ENCODE measurements at regions not wholly inside any gene's neighbourhood (a gene's known extent, or its start where the extent isn't known, plus 50 kb on each side); places are given as distances from the start of the nearest gene placed in this dataset.
A peak's percentile ranks its signal among the peaks of the same experiment; 100 is the strongest.
"Not testable (repeated sequence)": the region's sequence is repeated elsewhere in the genome, so short reads cannot be mapped to it uniquely, and the experiment has no call there.

GRCh38 chr12:131322460-131322859 is 368.8 kb downstream of the ADGRD1 start:
- no CpG with 5 or more reads among the region's 3 CpGs for WGBS (ENCODE audit: insufficient coverage)
- H3K36me3 ChIP-seq (ENCODE audit: control insufficient read depth, insufficient read depth, low read length); DNase-seq (ENCODE audit: low read depth in 4 of 6, low spot score in 6 of 6); H3K27me3 ChIP-seq (ENCODE audit: control insufficient read depth, insufficient read depth, low read length); H3K4me1 ChIP-seq (ENCODE audit: control insufficient read depth, insufficient read depth, low read length); H3K9me3 ChIP-seq (ENCODE audit: control insufficient read depth, insufficient read depth, low read length); H3K4me3 ChIP-seq (ENCODE audit: low read depth, low read length); H3K27ac ChIP-seq (ENCODE audit: low read depth, low read length): not testable (repeated sequence)

DNA sequence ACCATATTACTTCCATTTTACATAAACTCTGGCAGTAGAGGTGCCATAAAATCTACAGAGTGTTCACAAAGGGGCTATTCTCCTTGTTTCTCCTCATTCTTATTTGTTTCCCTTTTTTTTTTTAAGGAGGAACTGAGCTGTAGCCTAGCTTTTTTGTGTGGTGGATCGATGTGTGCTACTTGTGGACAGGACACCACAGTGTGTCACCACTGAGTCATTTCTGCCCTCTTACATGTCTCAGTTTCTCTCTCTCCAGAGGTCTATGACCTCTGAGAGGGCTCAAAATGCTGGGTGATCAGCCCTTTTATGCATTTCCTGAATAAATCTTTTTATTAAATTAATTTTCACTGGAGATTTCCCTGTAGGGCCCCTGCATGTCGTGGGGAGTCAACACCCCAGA is 370.2 kb downstream of the ADGRD1 start:
- DNase-seq (ENCODE audit: low read depth in 4 of 6, low spot score in 6 of 6), result peak in 1 of 6 donors; percentile 33
- H3K4me3 ChIP-seq (ENCODE audit: low read depth, low read length), result no peak overlapping the region
- no peaks in the 10 kb centered on the region for H3K27me3 ChIP-seq (ENCODE audit: control insufficient read depth, insufficient read depth, low read length)
- H3K4me1 ChIP-seq (ENCODE audit: control insufficient read depth, insufficient read depth, low read length), result peaks cover 10% of the 10 kb centered on the region
- 67% methylated on average over 1 of the region's 2 CpGs for WGBS (ENCODE audit: insufficient coverage)
- no peaks in the 10 kb centered on the region for H3K9me3 ChIP-seq (ENCODE audit: control insufficient read depth, insufficient read depth, low read length)
- H3K36me3 ChIP-seq (ENCODE audit: control insufficient read depth, insufficient read depth, low read length), result no peaks in the 10 kb centered on the region
- H3K27ac ChIP-seq (ENCODE audit: low read depth, low read length), result no peak overlapping the region

- Histone ChIP-seq H3K4me3 (ENCODE audit: low read depth, low read length) (no peak overlapping the region), H3K9me3 (ENCODE audit: control insufficient read depth, insufficient read depth, low read length) (no peaks in the 10 kb centered on the region), H3K4me1 (ENCODE audit: control insufficient read depth, insufficient read depth, low read length) (peaks cover 10% of the 10 kb centered on the region), H3K27me3 (ENCODE audit: control insufficient read depth, insufficient read depth, low read length) (no peaks in the 10 kb centered on the region), H3K36me3 (ENCODE audit: control insufficient read depth, insufficient read depth, low read length) (no peaks in the 10 kb centered on the region), H3K27ac (ENCODE audit: low read depth, low read length) (no peak overlapping the region)
- DNase-seq (ENCODE audit: low read depth in 4 of 6, low spot score in 6 of 6), result peak in 2 of 6 donors; percentile 29 to 80
- 82% methylated on average over 15 of the region's 25 CpGs for WGBS (ENCODE audit: insufficient coverage)
Observed at GRCh38 chr12:131327521-131328488, 374.1 kb downstream of the ADGRD1 start.

GRCh38 chr12:131328861-131329845 is 375.4 kb downstream of the ADGRD1 start:
- WGBS (ENCODE audit: insufficient coverage), result 100% methylated on average over 5 of the region's 28 CpGs
- H3K27me3 ChIP-seq (ENCODE audit: control insufficient read depth, insufficient read depth, low read length); H3K9me3 ChIP-seq (ENCODE audit: control insufficient read depth, insufficient read depth, low read length); DNase-seq (ENCODE audit: low read depth in 4 of 6, low spot score in 6 of 6); H3K4me1 ChIP-seq (ENCODE audit: control insufficient read depth, insufficient read depth, low read length); H3K27ac ChIP-seq (ENCODE audit: low read depth, low read length); H3K36me3 ChIP-seq (ENCODE audit: control insufficient read depth, insufficient read depth, low read length); H3K4me3 ChIP-seq (ENCODE audit: low read depth, low read length): not testable (repeated sequence)

DNA sequence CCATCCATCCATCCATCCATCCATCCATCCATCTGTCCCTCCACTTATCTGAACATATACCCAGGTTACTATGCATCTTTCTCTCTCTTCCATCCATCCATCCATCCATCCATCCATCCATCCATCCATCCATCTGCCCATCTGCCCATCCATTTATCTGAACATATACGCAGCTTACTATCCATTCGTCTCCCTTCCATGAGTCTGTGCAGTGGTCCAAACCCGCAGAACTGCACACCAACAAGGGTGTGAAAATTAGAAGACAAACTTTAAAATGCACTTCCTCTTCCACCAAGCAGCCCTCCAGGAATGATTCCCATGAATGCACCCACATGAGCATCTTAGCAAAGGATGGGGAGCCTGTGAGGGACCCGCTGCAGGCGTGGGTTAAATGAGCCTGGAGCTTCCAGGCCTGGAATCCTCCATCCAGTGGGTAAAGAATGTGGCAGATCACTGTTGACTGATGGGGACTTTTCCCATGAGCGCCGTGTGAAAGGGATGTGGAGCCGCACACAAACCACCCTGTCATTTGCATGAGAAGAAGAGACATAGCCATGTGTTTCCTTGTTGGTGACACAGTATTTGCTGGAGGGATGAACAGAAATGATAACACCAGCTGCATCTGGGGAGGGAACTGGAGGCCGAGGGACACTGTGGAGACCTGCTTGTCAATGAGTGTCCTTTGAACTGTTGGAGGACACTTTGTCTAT is 376.6 kb downstream of the ADGRD1 start:
- no peak overlapping the region for H3K4me3 ChIP-seq (ENCODE audit: low read depth, low read length)
- no peaks in the 10 kb centered on the region for H3K9me3 ChIP-seq (ENCODE audit: control insufficient read depth, insufficient read depth, low read length)
- H3K27ac ChIP-seq (ENCODE audit: low read depth, low read length), result no peak overlapping the region
- no peaks in the 10 kb centered on the region for H3K36me3 ChIP-seq (ENCODE audit: control insufficient read depth, insufficient read depth, low read length)
- H3K27me3 ChIP-seq (ENCODE audit: control insufficient read depth, insufficient read depth, low read length), result no peaks in the 10 kb centered on the region
- peaks cover 10% of the 10 kb centered on the region for H3K4me1 ChIP-seq (ENCODE audit: control insufficient read depth, insufficient read depth, low read length)
- 64% methylated on average over 7 of the region's 9 CpGs for WGBS (ENCODE audit: insufficient coverage)
- no peak for DNase-seq (ENCODE audit: low read depth in 4 of 6, low spot score in 6 of 6)

DNA sequence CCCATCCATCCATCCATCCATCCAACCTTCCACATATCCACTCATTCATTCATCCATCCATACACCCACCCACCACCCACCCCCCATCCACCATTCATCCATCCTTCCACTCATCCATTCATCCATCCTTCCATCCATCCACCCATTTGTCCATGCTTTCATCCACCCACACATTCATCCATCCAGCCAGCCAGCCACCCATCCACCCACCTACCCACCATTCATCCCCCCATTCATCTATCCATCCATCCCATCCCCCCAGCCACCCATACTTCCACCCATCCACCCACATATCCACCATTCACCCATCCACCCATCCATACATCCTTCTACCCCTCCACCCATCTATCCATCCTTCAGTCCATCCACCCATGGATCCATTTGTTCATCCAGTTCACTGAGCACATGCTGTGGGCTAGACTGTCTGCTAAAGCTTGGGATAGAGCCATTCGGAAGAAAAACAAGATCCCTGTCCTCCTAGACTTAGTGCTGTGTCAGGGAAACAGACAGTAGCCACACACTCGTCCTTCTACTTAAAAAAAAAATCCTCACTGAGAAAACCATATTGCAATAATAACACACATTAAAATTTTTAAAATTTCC is 377.5 kb downstream of the ADGRD1 start:
- Histone ChIP-seq H3K36me3 (ENCODE audit: control insufficient read depth, insufficient read depth, low read length) (no peaks in the 10 kb centered on the region), H3K27me3 (ENCODE audit: control insufficient read depth, insufficient read depth, low read length) (no peaks in the 10 kb centered on the region), H3K4me1 (ENCODE audit: control insufficient read depth, insufficient read depth, low read length) (peaks cover 10% of the 10 kb centered on the region), H3K27ac (ENCODE audit: low read depth, low read length) (no peak overlapping the region), H3K4me3 (ENCODE audit: low read depth, low read length) (no peak overlapping the region), H3K9me3 (ENCODE audit: control insufficient read depth, insufficient read depth, low read length) (no peaks in the 10 kb centered on the region)
- no CpG with 5 or more reads among the region's 2 CpGs for WGBS (ENCODE audit: insufficient coverage)
- DNase-seq (ENCODE audit: low read depth in 4 of 6, low spot score in 6 of 6), result no peak

DNA sequence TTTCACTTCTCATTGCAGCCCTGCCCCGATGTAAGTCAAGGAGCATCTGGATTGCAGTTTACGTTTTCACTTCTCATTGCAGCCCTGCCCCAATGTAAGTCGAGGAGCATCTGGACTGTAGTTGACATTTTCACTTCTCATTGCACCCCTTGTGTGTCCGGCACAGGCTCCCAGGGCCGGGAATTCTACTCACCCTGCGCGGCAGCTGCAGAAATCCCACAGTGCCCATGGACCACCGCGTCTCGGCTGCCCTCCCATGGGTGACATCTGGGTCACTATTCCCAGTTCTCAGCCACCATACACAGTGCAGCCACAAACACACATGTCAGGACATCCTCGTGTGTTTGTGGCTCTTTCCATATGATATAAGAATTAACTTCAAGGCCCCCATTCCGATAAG is 378.5 kb downstream of the ADGRD1 start:
- H3K9me3 ChIP-seq (ENCODE audit: control insufficient read depth, insufficient read depth, low read length), result no peaks in the 10 kb centered on the region
- no peaks in the 10 kb centered on the region for H3K27me3 ChIP-seq (ENCODE audit: control insufficient read depth, insufficient read depth, low read length)
- no peak overlapping the region for H3K27ac ChIP-seq (ENCODE audit: low read depth, low read length)
- no peak for DNase-seq (ENCODE audit: low read depth in 4 of 6, low spot score in 6 of 6)
- peaks cover 10% of the 10 kb centered on the region for H3K4me1 ChIP-seq (ENCODE audit: control insufficient read depth, insufficient read depth, low read length)
- WGBS (ENCODE audit: insufficient coverage), result 80% methylated on average over 10 of the region's 12 CpGs
- H3K36me3 ChIP-seq (ENCODE audit: control insufficient read depth, insufficient read depth, low read length), result no peaks in the 10 kb centered on the region
- H3K4me3 ChIP-seq (ENCODE audit: low read depth, low read length), result no peak overlapping the region

DNA sequence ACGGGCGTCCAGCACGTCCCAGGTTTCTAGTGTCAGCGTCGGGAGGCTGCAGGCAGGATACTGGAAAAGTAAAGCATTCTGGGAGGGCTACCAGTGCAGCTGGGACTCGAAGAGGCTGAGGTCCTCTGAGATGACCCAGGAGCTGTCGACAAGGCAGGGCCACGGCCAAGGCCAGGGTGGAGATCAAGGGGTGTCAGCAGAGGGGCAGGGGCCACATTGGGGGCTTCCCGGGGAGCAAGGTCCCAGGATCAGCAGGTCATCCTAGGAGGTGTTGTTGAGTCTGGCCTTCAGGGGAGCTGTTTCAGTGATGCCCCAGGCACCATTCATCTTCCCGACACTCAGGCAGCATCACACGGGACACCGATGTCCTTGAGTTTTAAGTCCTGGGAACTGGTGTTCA is 377.8 kb upstream of the SFSWAP start:
- Histone ChIP-seq H3K9me3 (ENCODE audit: control insufficient read depth, insufficient read depth, low read length) (no peaks in the 10 kb centered on the region), H3K4me3 (ENCODE audit: low read depth, low read length) (no peak overlapping the region), H3K4me1 (ENCODE audit: control insufficient read depth, insufficient read depth, low read length) (peaks cover 2% of the 10 kb centered on the region), H3K27me3 (ENCODE audit: control insufficient read depth, insufficient read depth, low read length) (no peaks in the 10 kb centered on the region), H3K36me3 (ENCODE audit: control insufficient read depth, insufficient read depth, low read length) (no peaks in the 10 kb centered on the region), H3K27ac (ENCODE audit: low read depth, low read length) (no peak overlapping the region)
- 85% methylated on average over 12 of the region's 12 CpGs for WGBS (ENCODE audit: insufficient coverage)
- DNase-seq (ENCODE audit: low read depth in 4 of 6, low spot score in 6 of 6), result no peak
